GM23338 (cell line): ENCODE measurements at regions not wholly inside any gene's neighbourhood (a gene's known extent, or its start where the extent isn't known, plus 50 kb on each side); places are given as distances from the start of the nearest gene placed in this dataset.

Experiments
- ATAC-seq: fragments of 200-7000 bp; cut with Tn5 transposase; 3 replicates; pipeline ENCODE4 v1.9.1; 2020
- DNase-seq: peaks from one replicate; pipeline ENCODE4 v3.0.0-alpha.2; 2015; ENCODE audit warnings: low spot score
- H2AFZ ChIP-seq: fragments of 200-600 bp; sonication (generic); 2 replicates; pipeline ENCODE4 v1.8.0; 2016; ENCODE audit warnings: antibody characterized with exemption, mild to moderate bottlenecking, moderate library complexity
- H3F3A ChIP-seq: fragments of 200-600 bp; sonication (generic); replicated peaks from 2 replicates; pipeline ENCODE4 v1.8.0; 2017; ENCODE audit warnings: antibody characterized with exemption, mixed run types, low read depth
- H3K27ac ChIP-seq: fragments of 200-600 bp; sonication (generic); 2 replicates; pipeline ENCODE4 v1.6.1; 2016; ENCODE audit warnings: low read depth
- H3K27me3 ChIP-seq: fragments of 200-600 bp; sonication (generic); 2 replicates; pipeline ENCODE4 v1.8.0; 2016; ENCODE audit warnings: mild to moderate bottlenecking, mixed run types, moderate library complexity; ENCODE audit not compliant: insufficient read depth
- H3K36me3 ChIP-seq: fragments of 200-600 bp; sonication (generic); 2 replicates; pipeline ENCODE4 v1.8.0; 2016; ENCODE audit warnings: mild to moderate bottlenecking; ENCODE audit not compliant: insufficient read depth
- H3K4me1 ChIP-seq: fragments of 200-600 bp; sonication (generic); 2 replicates; pipeline ENCODE4 v1.8.0; 2016; ENCODE audit warnings: mild to moderate bottlenecking, moderate library complexity; ENCODE audit not compliant: insufficient read depth
- H3K4me2 ChIP-seq: fragments of 200-600 bp; sonication (generic); 2 replicates; pipeline ENCODE4 v1.7.1; 2017; ENCODE audit warnings: mixed run types
- H3K4me3 ChIP-seq: fragments of 200-600 bp; sonication (generic); 2 replicates; pipeline ENCODE4 v1.6.1; 2016; ENCODE audit warnings: mixed run types
- H3K79me2 ChIP-seq: fragments of 200-600 bp; sonication (generic); replicated peaks from 2 replicates; pipeline ENCODE4 v1.8.0; 2017; ENCODE audit warnings: mild to moderate bottlenecking; ENCODE audit not compliant: insufficient read depth
- H3K9me2 ChIP-seq: fragments of 200-600 bp; sonication (generic); 2 replicates; pipeline ENCODE4 v1.8.0; 2017; ENCODE audit not compliant: insufficient read depth
- H4K20me1 ChIP-seq: fragments of 200-600 bp; sonication (generic); replicated peaks from 2 replicates; pipeline ENCODE4 v1.8.0; 2017; ENCODE audit warnings: mild to moderate bottlenecking; ENCODE audit not compliant: insufficient read depth
- H3K27ac Mint-ChIP-seq: 2 replicates; pipeline ENCODE4 v1.8.0; 2020; ENCODE audit warnings: inconsistent platforms, mild to moderate bottlenecking, moderate library complexity, mixed read lengths
- H3K27me3 Mint-ChIP-seq: 3 replicates; pipeline ENCODE4 v1.8.0; 2022; ENCODE audit warnings: low read depth, mild to moderate bottlenecking, moderate library complexity, mixed read lengths, inconsistent platforms; ENCODE audit not compliant: insufficient read depth, poor library complexity
- H3K36me3 Mint-ChIP-seq: 3 replicates; pipeline ENCODE4 v1.8.0; 2021; ENCODE audit warnings: low read depth, mild to moderate bottlenecking, inconsistent platforms, moderate library complexity, mixed read lengths
- H3K4me1 Mint-ChIP-seq: 3 replicates; pipeline ENCODE4 v1.8.0; 2020; ENCODE audit warnings: mild to moderate bottlenecking, inconsistent platforms, mixed read lengths
- H3K4me3 Mint-ChIP-seq: 3 replicates; pipeline ENCODE4 v1.8.0; 2021; ENCODE audit warnings: moderate library complexity, mild to moderate bottlenecking, inconsistent platforms, mixed read lengths
- H3K9me3 Mint-ChIP-seq: 3 replicates; pipeline ENCODE4 v1.8.0; 2020; ENCODE audit warnings: moderate library complexity, mild to moderate bottlenecking, inconsistent platforms, mixed read lengths
- CREB1 ChIP-seq: fragments of 250-450 bp; sonication (Bioruptor Pico); IDR thresholded peaks from 2 replicates; pipeline ENCODE4 v1.5.0; 2020; ENCODE audit warnings: low read depth, mild to moderate bottlenecking, moderate library complexity
- EZH2 ChIP-seq: fragments of 200-600 bp; sonication (generic); IDR thresholded peaks from one replicate; pipeline ENCODE4 v1.8.0; 2017; ENCODE audit warnings: antibody characterized with exemption, mild to moderate bottlenecking, low read depth; ENCODE audit not compliant: unreplicated experiment
- JUNB ChIP-seq: IDR thresholded peaks from one replicate; pipeline ENCODE4 v1.6.1; 2016; ENCODE audit warnings: antibody characterized with exemption; ENCODE audit not compliant: unreplicated experiment
- POLR2AphosphoS5 ChIP-seq: IDR thresholded peaks from 2 replicates; pipeline ENCODE4 v1.6.1; 2016; ENCODE audit warnings: antibody characterized with exemption, low read depth
- STAT1 ChIP-seq: IDR thresholded peaks from one replicate; pipeline ENCODE4 v1.6.1; 2016; ENCODE audit warnings: antibody characterized with exemption; ENCODE audit not compliant: unreplicated experiment
- ZNF114 ChIP-seq: fragments of 250-450 bp; sonication (Bioruptor Pico); IDR thresholded peaks from 2 replicates; pipeline ENCODE4 v1.5.0; 2020; ENCODE audit warnings: mild to moderate bottlenecking, moderate library complexity
- ZNF331 ChIP-seq: fragments of 250-450 bp; sonication (Bioruptor Pico); IDR thresholded peaks from 2 replicates; pipeline ENCODE4 v1.5.0; 2020; ENCODE audit warnings: low read depth, mild to moderate bottlenecking, moderate library complexity
- TF ChIP-seq, protein P1 (sequence below): fragments of 250-450 bp; sonication (Bioruptor Pico); IDR thresholded peaks from 2 replicates; pipeline ENCODE4 v1.5.0; 2020; ENCODE audit warnings: mild to moderate bottlenecking, moderate library complexity
- TF ChIP-seq, protein P2 (sequence below), 2 experiments: fragments of 200-600 bp in 1 of 2; sonication (generic) in 1 of 2; conservative IDR thresholded peaks; 2 replicates each; pipeline versions ENCODE4 v1.5.1 to v1.6.1; 2016 to 2017; ENCODE audit warnings: antibody characterized with exemption in 2 of 2, low read depth in 2 of 2, mild to moderate bottlenecking in 2 of 2, moderate library complexity in 1 of 2
- TF ChIP-seq, protein P3 (sequence below): IDR thresholded peaks from one replicate; pipeline ENCODE4 v1.6.1; 2018; ENCODE audit warnings: antibody characterized with exemption; ENCODE audit not compliant: unreplicated experiment

DNA sequence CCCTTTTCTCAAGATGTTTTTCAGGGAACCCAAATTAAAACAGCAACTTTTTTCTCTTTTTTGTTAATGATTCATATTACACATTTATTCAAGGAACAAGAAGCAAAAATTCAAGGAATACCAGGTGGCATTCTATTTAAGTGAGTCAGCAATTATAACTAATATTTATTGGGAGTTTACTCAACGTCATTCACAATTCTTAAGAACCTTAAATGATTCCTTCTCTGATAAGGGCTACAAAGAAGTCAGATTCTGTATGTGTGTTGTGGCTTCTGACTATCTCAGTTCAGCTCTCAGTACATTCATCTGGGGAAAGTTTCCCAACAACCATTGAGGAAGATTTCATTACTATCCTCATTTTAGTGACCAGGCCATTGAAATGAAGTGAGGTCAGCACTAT is 470.7 kb upstream of the AKR1E2 start (continued):
- TF ChIP-seq, protein P1, sequence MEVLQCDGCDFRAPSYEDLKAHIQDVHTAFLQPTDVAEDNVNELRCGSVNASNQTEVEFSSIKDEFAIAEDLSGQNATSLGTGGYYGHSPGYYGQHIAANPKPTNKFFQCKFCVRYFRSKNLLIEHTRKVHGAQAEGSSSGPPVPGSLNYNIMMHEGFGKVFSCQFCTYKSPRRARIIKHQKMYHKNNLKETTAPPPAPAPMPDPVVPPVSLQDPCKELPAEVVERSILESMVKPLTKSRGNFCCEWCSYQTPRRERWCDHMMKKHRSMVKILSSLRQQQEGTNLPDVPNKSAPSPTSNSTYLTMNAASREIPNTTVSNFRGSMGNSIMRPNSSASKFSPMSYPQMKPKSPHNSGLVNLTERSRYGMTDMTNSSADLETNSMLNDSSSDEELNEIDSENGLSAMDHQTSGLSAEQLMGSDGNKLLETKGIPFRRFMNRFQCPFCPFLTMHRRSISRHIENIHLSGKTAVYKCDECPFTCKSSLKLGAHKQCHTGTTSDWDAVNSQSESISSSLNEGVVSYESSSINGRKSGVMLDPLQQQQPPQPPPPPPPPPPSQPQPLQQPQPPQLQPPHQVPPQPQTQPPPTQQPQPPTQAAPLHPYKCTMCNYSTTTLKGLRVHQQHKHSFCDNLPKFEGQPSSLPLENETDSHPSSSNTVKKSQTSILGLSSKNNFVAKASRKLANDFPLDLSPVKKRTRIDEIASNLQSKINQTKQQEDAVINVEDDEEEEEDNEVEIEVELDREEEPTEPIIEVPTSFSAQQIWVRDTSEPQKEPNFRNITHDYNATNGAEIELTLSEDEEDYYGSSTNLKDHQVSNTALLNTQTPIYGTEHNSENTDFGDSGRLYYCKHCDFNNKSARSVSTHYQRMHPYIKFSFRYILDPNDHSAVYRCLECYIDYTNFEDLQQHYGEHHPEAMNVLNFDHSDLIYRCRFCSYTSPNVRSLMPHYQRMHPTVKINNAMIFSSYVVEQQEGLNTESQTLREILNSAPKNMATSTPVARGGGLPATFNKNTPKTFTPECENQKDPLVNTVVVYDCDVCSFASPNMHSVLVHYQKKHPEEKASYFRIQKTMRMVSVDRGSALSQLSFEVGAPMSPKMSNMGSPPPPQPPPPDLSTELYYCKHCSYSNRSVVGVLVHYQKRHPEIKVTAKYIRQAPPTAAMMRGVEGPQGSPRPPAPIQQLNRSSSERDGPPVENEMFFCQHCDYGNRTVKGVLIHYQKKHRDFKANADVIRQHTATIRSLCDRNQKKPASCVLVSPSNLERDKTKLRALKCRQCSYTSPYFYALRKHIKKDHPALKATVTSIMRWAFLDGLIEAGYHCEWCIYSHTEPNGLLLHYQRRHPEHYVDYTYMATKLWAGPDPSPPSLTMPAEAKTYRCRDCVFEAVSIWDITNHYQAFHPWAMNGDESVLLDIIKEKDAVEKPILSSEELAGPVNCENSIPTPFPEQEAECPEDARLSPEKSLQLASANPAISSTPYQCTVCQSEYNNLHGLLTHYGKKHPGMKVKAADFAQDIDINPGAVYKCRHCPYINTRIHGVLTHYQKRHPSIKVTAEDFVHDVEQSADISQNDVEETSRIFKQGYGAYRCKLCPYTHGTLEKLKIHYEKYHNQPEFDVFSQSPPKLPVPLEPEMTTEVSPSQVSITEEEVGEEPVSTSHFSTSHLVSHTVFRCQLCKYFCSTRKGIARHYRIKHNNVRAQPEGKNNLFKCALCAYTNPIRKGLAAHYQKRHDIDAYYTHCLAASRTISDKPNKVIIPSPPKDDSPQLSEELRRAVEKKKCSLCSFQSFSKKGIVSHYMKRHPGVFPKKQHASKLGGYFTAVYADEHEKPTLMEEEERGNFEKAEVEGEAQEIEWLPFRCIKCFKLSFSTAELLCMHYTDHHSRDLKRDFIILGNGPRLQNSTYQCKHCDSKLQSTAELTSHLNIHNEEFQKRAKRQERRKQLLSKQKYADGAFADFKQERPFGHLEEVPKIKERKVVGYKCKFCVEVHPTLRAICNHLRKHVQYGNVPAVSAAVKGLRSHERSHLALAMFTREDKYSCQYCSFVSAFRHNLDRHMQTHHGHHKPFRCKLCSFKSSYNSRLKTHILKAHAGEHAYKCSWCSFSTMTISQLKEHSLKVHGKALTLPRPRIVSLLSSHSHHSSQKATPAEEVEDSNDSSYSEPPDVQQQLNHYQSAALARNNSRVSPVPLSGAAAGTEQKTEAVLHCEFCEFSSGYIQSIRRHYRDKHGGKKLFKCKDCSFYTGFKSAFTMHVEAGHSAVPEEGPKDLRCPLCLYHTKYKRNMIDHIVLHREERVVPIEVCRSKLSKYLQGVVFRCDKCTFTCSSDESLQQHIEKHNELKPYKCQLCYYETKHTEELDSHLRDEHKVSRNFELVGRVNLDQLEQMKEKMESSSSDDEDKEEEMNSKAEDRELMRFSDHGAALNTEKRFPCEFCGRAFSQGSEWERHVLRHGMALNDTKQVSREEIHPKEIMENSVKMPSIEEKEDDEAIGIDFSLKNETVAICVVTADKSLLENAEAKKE (CRISPR knock-in tag) = no peak
- no peak for TF ChIP-seq STAT1
- no peak for TF ChIP-seq ZNF331 (CRISPR knock-in tag)
- TF ChIP-seq JUNB = no peak
- TF ChIP-seq, protein P2, sequence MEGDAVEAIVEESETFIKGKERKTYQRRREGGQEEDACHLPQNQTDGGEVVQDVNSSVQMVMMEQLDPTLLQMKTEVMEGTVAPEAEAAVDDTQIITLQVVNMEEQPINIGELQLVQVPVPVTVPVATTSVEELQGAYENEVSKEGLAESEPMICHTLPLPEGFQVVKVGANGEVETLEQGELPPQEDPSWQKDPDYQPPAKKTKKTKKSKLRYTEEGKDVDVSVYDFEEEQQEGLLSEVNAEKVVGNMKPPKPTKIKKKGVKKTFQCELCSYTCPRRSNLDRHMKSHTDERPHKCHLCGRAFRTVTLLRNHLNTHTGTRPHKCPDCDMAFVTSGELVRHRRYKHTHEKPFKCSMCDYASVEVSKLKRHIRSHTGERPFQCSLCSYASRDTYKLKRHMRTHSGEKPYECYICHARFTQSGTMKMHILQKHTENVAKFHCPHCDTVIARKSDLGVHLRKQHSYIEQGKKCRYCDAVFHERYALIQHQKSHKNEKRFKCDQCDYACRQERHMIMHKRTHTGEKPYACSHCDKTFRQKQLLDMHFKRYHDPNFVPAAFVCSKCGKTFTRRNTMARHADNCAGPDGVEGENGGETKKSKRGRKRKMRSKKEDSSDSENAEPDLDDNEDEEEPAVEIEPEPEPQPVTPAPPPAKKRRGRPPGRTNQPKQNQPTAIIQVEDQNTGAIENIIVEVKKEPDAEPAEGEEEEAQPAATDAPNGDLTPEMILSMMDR (conservative IDR thresholded peaks at IDR 0.05; ENCODE audit: low read depth in 2 of 2) = no peak

DNA sequence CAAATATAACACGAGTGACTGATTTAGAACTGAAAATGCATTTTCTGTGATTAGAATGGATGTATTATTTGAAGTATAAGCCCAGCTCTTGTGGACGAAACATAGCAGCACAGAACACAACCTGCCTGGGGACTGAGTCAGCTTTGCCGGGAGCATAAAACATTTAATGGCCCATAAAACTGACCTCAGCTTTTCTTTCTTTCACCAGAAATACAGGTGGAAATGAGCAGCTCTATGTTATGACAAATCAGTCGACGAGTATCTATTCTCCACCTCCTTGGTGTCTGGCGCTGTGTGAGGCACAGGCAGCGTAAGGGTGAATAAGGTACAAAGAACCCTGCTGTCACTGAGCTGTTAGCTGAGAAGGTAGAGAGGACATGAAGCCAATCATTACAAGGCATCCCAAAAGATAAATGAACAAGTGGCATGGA is 471.6 kb upstream of the AKR1E2 start:
- Mint-ChIP-seq H3K9me3 (no peaks in the 10 kb centered on the region), H3K4me3 (no peak overlapping the region), H3K4me1 (peaks cover 12% of the 10 kb centered on the region; the same call in 2 of the 3 replicates), H3K36me3 (no peaks in the 10 kb centered on the region), H3K27me3 (peaks cover 3% of the 10 kb centered on the region), H3K27ac (no peak overlapping the region)
- H3K36me3 ChIP-seq = no peaks in the 10 kb centered on the region
- no peaks in the 10 kb centered on the region for H3K79me2 ChIP-seq
- ATAC-seq (no peak), DNase-seq (no peak)
- no peaks in the 10 kb centered on the region for H3F3A ChIP-seq
- peaks cover 6% of the 10 kb centered on the region; the same call in 1 of the 2 replicates for H3K4me1 ChIP-seq
- H3K4me3 ChIP-seq = no peak overlapping the region
- no peak overlapping the region for H3K27ac ChIP-seq
- H3K27me3 ChIP-seq = no peaks in the 10 kb centered on the region
- no peak overlapping the region for H2AFZ ChIP-seq
- H3K4me2 ChIP-seq = no peak overlapping the region
- H4K20me1 ChIP-seq = no peaks in the 10 kb centered on the region
- H3K9me2 ChIP-seq = peaks cover 9% of the 10 kb centered on the region; the same call in 1 of the 2 replicates
- TF ChIP-seq STAT1 = no peak
- no peak for TF ChIP-seq EZH2
- no peak for TF ChIP-seq ZNF331 (CRISPR knock-in tag)
- no peak for TF ChIP-seq POLR2AphosphoS5
- TF ChIP-seq, protein P3, sequence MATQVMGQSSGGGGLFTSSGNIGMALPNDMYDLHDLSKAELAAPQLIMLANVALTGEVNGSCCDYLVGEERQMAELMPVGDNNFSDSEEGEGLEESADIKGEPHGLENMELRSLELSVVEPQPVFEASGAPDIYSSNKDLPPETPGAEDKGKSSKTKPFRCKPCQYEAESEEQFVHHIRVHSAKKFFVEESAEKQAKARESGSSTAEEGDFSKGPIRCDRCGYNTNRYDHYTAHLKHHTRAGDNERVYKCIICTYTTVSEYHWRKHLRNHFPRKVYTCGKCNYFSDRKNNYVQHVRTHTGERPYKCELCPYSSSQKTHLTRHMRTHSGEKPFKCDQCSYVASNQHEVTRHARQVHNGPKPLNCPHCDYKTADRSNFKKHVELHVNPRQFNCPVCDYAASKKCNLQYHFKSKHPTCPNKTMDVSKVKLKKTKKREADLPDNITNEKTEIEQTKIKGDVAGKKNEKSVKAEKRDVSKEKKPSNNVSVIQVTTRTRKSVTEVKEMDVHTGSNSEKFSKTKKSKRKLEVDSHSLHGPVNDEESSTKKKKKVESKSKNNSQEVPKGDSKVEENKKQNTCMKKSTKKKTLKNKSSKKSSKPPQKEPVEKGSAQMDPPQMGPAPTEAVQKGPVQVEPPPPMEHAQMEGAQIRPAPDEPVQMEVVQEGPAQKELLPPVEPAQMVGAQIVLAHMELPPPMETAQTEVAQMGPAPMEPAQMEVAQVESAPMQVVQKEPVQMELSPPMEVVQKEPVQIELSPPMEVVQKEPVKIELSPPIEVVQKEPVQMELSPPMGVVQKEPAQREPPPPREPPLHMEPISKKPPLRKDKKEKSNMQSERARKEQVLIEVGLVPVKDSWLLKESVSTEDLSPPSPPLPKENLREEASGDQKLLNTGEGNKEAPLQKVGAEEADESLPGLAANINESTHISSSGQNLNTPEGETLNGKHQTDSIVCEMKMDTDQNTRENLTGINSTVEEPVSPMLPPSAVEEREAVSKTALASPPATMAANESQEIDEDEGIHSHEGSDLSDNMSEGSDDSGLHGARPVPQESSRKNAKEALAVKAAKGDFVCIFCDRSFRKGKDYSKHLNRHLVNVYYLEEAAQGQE = no peak
- no peak for TF ChIP-seq ZNF114
- TF ChIP-seq JUNB = no peak
- TF ChIP-seq CREB1 (CRISPR knock-in tag) = no peak
- TF ChIP-seq, protein P2 (conservative IDR thresholded peaks at IDR 0.05; ENCODE audit: low read depth in 2 of 2) = no peak
